GM12873 (cell line): ENCODE measurements at regions not wholly inside any gene's neighbourhood (a gene's known extent, or its start where the extent isn't known, plus 50 kb on each side); places are given as distances from the start of the nearest gene placed in this dataset.

Experiments
- TF ChIP-seq, protein P1 (sequence below): IDR thresholded peaks from 2 replicates; pipeline ENCODE4 v1.5.1; 2012; ENCODE audit warnings: low read depth, mild to moderate bottlenecking, moderate library complexity, low read length, control low read depth; ENCODE audit not compliant: insufficient read depth; ENCODE audit errors: missing control alignments

DNA sequence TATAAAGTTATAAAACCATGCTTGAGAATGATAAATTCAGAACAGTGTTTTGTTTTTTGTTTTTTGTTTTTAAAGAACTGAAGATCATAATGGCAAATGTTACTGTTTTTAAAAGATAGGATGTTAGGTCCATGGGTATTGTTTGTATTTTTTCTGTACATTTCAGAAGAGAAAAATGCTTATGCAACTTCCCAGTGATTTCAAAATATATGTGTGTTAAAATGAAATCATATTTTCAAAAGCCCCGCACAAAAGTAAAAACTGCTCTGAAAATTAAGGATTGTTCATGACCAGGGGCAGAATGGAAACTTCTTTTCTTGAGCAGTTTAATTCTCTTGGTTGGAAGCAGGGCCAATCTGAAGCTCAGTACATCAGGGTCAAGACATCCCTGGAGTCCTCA is 109.2 kb upstream of the SIRPG start:
- TF ChIP-seq, protein P1, sequence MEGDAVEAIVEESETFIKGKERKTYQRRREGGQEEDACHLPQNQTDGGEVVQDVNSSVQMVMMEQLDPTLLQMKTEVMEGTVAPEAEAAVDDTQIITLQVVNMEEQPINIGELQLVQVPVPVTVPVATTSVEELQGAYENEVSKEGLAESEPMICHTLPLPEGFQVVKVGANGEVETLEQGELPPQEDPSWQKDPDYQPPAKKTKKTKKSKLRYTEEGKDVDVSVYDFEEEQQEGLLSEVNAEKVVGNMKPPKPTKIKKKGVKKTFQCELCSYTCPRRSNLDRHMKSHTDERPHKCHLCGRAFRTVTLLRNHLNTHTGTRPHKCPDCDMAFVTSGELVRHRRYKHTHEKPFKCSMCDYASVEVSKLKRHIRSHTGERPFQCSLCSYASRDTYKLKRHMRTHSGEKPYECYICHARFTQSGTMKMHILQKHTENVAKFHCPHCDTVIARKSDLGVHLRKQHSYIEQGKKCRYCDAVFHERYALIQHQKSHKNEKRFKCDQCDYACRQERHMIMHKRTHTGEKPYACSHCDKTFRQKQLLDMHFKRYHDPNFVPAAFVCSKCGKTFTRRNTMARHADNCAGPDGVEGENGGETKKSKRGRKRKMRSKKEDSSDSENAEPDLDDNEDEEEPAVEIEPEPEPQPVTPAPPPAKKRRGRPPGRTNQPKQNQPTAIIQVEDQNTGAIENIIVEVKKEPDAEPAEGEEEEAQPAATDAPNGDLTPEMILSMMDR: no peak

DNA sequence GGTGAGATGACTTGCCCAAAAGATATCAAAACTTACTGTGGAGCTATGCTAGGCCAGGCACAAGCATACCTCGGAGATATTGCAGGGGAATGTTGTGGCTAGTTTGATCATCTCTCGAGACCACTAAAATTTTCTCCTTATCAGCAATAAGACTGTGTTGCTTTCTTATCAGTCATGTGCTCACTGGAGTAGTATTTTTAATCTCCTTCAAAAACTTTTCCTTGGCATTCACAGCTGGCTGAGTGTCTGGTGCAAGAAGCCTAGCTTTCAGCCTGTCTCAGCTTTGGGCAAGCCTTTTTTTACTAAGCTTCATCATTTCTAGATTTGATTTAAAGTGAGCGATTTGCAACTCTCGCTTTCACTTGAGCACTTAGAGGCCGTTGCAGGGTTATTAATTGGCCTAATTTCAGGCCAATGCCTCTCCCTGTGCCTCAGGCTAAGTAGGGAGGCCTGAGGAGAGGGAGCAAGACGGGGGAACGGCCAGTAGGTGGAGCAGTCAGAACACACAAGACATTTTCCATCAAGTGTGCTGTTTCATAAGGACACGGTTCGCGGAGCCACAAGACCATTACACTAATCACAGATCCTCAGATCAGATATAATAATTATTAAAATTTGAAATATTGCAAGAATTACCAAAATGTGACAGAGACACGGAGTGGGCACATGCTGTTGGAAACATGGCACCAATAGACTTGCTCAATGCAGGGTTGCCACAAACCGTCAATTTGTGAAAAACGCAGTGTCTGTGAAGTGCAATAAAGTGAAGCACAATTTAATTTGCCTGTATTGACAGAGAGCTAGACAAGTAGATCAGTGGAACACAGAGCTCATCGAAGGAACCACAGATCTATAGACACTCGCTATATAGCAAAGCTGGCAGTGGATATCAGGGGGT is 106.8 kb upstream of the SIRPG start:
- TF ChIP-seq, protein P1: peak; percentile 87

DNA sequence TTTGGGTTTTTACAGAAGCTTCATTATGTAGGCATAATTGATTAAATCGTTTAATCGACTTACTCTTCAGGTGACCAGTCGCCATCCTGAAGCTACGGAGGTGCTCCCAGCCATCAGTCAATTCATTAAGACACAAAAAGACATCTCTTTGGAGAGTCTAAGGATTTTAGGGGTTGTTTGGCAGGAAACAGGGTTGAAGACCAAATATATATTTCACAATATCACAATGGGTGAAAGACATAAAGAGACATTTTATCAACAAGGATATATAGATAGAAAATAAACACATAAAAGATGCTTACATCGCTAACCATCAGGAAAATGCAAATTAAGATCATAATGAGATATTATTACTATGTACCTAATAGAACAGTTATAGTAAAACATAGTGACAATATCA is 104.0 kb upstream of the SIRPG start:
- TF ChIP-seq, protein P1: no peak

DNA sequence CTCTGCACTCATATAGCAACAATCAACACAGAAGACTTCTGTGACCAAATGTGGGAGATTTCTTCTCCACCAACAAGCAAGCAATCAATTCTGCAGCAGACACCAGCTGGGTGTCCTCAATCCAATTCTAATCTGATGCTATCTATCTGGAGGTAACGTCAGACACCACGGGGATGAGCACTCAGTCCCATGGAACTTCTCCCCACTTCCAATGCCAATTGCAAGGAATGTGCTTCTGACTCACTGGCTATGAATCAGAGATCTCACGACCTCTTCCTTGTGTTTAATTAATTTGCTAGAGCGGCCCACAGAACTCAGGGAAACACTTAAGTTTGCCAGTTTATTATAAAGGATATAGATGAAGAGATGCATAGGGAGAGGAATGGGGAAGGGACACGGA is 103.5 kb upstream of the SIRPG start:
- TF ChIP-seq, protein P1: no peak

DNA sequence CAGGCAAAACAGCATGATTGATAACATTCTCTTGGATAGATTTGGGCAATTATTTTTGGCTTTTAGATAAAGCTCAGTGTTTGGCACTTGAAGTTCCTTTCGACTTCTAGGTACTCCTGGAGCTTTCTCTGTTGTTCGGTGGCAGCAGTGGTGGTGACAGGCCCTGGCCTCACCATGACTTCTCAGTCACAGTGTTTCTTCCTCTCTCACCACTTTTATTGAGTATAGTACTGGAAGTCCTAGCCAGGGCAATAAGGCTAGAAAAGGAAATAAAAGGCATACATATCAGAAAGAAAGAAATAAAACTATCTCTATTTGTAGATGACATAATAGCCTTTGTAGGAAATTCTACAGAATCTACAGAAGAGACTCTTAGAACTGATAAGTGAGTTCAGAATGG is 101.2 kb upstream of the SIRPG start:
- TF ChIP-seq, protein P1: no peak

DNA sequence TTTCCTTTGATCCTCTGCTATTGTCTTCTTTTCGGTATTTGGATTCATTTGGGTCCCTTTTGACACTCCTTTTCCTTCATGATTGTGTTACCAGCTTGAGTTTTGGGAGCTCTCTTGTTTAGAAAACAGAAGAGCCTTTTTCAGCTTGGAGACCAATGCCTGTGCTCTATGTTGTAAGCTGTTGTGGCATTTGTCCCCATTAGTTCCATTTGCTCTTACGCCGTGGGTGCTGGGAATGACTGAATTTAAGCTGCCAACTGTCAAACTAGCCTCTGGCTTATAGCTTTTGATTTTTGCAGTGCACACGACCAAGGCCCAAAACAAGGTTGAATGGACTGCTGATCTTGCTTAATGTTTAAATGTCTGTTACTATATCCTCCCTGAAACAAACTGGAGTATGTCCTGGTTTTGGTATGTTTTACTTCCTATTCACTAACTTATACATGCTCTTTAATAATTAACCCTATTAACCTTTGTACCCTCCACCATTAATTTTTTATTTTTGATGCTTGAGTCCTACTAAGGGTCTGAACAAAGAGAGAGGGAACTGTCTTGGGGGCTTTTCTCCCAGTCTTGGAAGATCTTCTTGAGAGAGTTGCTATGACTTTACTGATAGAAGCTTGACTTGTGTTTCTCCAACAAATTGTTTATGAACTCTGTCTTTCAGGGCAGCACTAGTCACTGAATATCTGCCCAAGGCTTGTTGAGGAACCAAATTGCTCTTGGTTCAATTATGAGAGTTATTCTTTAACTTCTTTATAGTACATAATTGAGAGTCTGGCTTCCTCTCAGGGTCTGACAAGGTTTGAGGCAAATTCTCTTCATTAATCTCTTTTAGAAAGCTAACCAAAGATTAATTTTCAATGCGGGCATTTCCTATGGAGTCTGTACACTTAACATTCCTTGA is 100.3 kb upstream of the SIRPG start:
- TF ChIP-seq, protein P1: no peak

DNA sequence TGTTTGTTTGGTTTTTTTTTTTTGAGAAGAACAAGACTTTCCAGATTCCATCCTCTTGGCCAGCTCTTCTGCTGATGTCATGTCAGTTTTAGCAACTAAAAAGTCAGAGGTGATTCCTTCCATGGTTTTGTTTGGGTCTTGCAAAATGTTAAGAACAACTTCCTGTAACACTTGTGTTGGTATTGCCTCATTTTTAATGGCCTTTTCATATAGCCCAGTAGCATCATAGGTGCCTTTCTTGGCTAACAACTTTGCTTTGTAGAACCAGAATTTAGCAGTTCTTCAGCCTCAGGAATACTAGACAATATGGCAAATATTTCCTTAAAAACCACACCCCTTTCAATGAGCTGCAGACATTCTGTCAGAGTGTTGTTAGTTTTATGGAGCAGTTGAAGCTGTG is 99.5 kb upstream of the SIRPG start:
- TF ChIP-seq, protein P1: no peak
